OCI-LY1 (cell line): ENCODE measurements at regions not wholly inside any gene's neighbourhood (a gene's known extent, or its start where the extent isn't known, plus 50 kb on each side); places are given as distances from the start of the nearest gene placed in this dataset.

Source experiments
- H2AFZ ChIP-seq: fragments of 200-600 bp; sonication (generic), shearing (Covaris generic); 2 replicates; pipeline ENCODE4 v1.6.0; 2014; ENCODE audit warnings: antibody characterized with exemption, mild to moderate bottlenecking, low read length
- H3F3A ChIP-seq: fragments of 200-600 bp; sonication (generic), shearing (Covaris generic); 2 replicates; pipeline ENCODE4 v1.6.0; 2014; ENCODE audit warnings: mild to moderate bottlenecking, antibody characterized with exemption, low read length, moderate library complexity; ENCODE audit not compliant: insufficient read depth
- H3K27ac ChIP-seq: fragments of 200-600 bp; sonication (generic); 2 replicates; pipeline ENCODE4 v1.5.1; 2014; ENCODE audit warnings: low read length, mixed run types, mild to moderate bottlenecking, low read depth; ENCODE audit not compliant: poor library complexity, severe bottlenecking
- H3K27me3 ChIP-seq: fragments of 200-600 bp; sonication (generic); 2 replicates; pipeline ENCODE4 v1.6.0; 2014; ENCODE audit warnings: antibody characterized with exemption, mild to moderate bottlenecking, low read length, moderate library complexity; ENCODE audit not compliant: insufficient read depth
- H3K36me3 ChIP-seq: fragments of 200-600 bp; sonication (generic); 2 replicates; pipeline ENCODE4 v1.6.1; 2014; ENCODE audit warnings: mild to moderate bottlenecking, antibody characterized with exemption, low read length, moderate library complexity, mixed read lengths; ENCODE audit not compliant: insufficient read depth
- H3K4me1 ChIP-seq: fragments of 200-600 bp; sonication (generic); 2 replicates; pipeline ENCODE4 v1.5.1; 2014; ENCODE audit warnings: mild to moderate bottlenecking, low read length, moderate library complexity; ENCODE audit not compliant: insufficient read depth, severe bottlenecking
- H3K4me2 ChIP-seq: fragments of 200-600 bp; sonication (generic), shearing (Covaris generic); 2 replicates; pipeline ENCODE4 v1.6.1; 2014; ENCODE audit warnings: low read length
- H3K4me3 ChIP-seq: fragments of 200-600 bp; sonication (generic); 2 replicates; pipeline ENCODE4 v1.5.1; 2014; ENCODE audit warnings: low read length, low read depth, mild to moderate bottlenecking, mixed read lengths; ENCODE audit not compliant: poor library complexity, severe bottlenecking
- H3K79me2 ChIP-seq: fragments of 200-600 bp; shearing (Covaris generic); 2 replicates; pipeline ENCODE4 v1.6.1; 2016; ENCODE audit warnings: mixed run types, low read length, mixed read lengths; ENCODE audit not compliant: insufficient read depth
- H3K9ac ChIP-seq: fragments of 200-600 bp; sonication (generic), shearing (Covaris generic); 2 replicates; pipeline ENCODE4 v1.6.1; 2014; ENCODE audit warnings: mild to moderate bottlenecking, low read length, mixed read lengths
- H3K9me2 ChIP-seq: fragments of 200-600 bp; sonication (generic), shearing (Covaris generic); 2 replicates; pipeline ENCODE4 v1.6.1; 2014; ENCODE audit warnings: low read depth, mild to moderate bottlenecking, low read length, mixed read lengths
- H3K9me3 ChIP-seq: fragments of 200-600 bp; shearing (Covaris generic); 2 replicates; pipeline ENCODE4 v1.6.1; 2014; ENCODE audit warnings: low read length, mixed read lengths
- H4K20me1 ChIP-seq: fragments of 200-600 bp; sonication (generic), shearing (Covaris generic); 2 replicates; pipeline ENCODE4 v1.6.0; 2016; ENCODE audit warnings: mild to moderate bottlenecking, low read length; ENCODE audit not compliant: insufficient read depth
- CTCF ChIP-seq: fragments of 200-600 bp; sonication (generic), shearing (Covaris generic); IDR thresholded peaks from 2 replicates; pipeline ENCODE4 v1.5.1; 2017; ENCODE audit warnings: mild to moderate bottlenecking, antibody characterized with exemption, low read length, moderate library complexity, mixed read lengths
- EZH2 ChIP-seq: fragments of 200-600 bp; sonication (generic), shearing (Covaris generic); IDR thresholded peaks from 2 replicates; pipeline ENCODE4 v1.8.0; 2017; ENCODE audit warnings: borderline replicate concordance, mixed run types, mild to moderate bottlenecking, antibody characterized with exemption, low read length, moderate library complexity, mixed read lengths

- H3K4me1 ChIP-seq = peaks cover 17% of the 10 kb centered on the region
- H3K9me3 ChIP-seq = no peaks in the 10 kb centered on the region
- no peak overlapping the region for H2AFZ ChIP-seq
- H3K4me2 ChIP-seq = peak overlapping the region; percentile 59
- no peaks in the 10 kb centered on the region for H3F3A ChIP-seq
- no peak for TF ChIP-seq EZH2
- no peak for TF ChIP-seq CTCF
- no peak overlapping the region for H3K27ac ChIP-seq
- H3K9me2 ChIP-seq = no peaks in the 10 kb centered on the region
- peak overlapping the region; percentile 31 for H3K4me3 ChIP-seq
- no peaks in the 10 kb centered on the region for H3K27me3 ChIP-seq
- no peaks in the 10 kb centered on the region for H3K79me2 ChIP-seq
- no peaks in the 10 kb centered on the region for H4K20me1 ChIP-seq
- H3K9ac ChIP-seq = no peak overlapping the region
- H3K36me3 ChIP-seq = no peaks in the 10 kb centered on the region
Observed at GRCh38 chr2:64359892-64360657, 93.9 kb upstream of the LGALSL start.

- H4K20me1 ChIP-seq = no peaks in the 10 kb centered on the region
- H3K4me2 ChIP-seq = no peak overlapping the region
- no peak overlapping the region for H3K27ac ChIP-seq
- no peak overlapping the region for H3K9ac ChIP-seq
- no peak overlapping the region for H3K4me3 ChIP-seq
- H3K27me3 ChIP-seq = no peaks in the 10 kb centered on the region
- no peak for TF ChIP-seq CTCF
- no peaks in the 10 kb centered on the region for H3F3A ChIP-seq
- H3K9me3 ChIP-seq = no peaks in the 10 kb centered on the region
- no peaks in the 10 kb centered on the region for H3K9me2 ChIP-seq
- peaks cover 17% of the 10 kb centered on the region for H3K4me1 ChIP-seq
- H3K79me2 ChIP-seq = no peaks in the 10 kb centered on the region
- no peaks in the 10 kb centered on the region for H3K36me3 ChIP-seq
- no peak overlapping the region for H2AFZ ChIP-seq
Observed at GRCh38 chr2:64361151-64361938, 92.6 kb upstream of the LGALSL start.

GRCh38 chr2:64362562-64363026 is 91.4 kb upstream of the LGALSL start:
- no peak overlapping the region for H2AFZ ChIP-seq

More at GRCh38 chr2:64362562-64363026, 91.4 kb upstream of the LGALSL start:
- Histone ChIP-seq H3K79me2 (no peaks in the 10 kb centered on the region), H3K4me1 (peaks cover 17% of the 10 kb centered on the region), H3K4me2 (no peak overlapping the region), H3F3A (no peaks in the 10 kb centered on the region), H3K4me3 (no peak overlapping the region), H4K20me1 (no peaks in the 10 kb centered on the region), H3K9ac (no peak overlapping the region), H3K9me3 (no peaks in the 10 kb centered on the region), H3K9me2 (no peaks in the 10 kb centered on the region), H3K27me3 (no peaks in the 10 kb centered on the region), H3K36me3 (no peaks in the 10 kb centered on the region), H3K27ac (no peak overlapping the region)
- TF ChIP-seq CTCF = no peak
- TF ChIP-seq EZH2 = no peak
